OCI-LY7 (cell line): ENCODE measurements at regions not wholly inside any gene's neighbourhood (a gene's known extent, or its start where the extent isn't known, plus 50 kb on each side); places are given as distances from the start of the nearest gene placed in this dataset.

Experiments used
- BruUV-seq: library from RNA; stranded (reverse); fragments of 400-500 nt; replicated peaks from 2 replicates; lab custom pipeline; 2021; lab: Mats Ljungman, UMichigan
- CTCF ChIA-PET: fragments of 300-600 bp; sonication (Branson Sonifier 250); formaldehyde crosslinking; loops from one replicate; lab custom pipeline; 2022; ENCODE audit warnings: antibody characterized with exemption; ENCODE audit not compliant: unreplicated experiment; lab: Charles Lee
- POLR2A ChIA-PET: fragments of 300-600 bp; sonication (Branson Sonifier 250); formaldehyde crosslinking; loops from one replicate; lab custom pipeline; 2022; ENCODE audit warnings: antibody characterized with exemption; lab: Charles Lee
- DNase-seq: peaks from one replicate; pipeline ENCODE4 v3.0.0-alpha.2; 2015; ENCODE audit warnings: low spot score
- H2AFZ ChIP-seq: fragments of 200-600 bp; sonication (generic), shearing (Covaris generic); 2 replicates; pipeline ENCODE4 v1.6.1; 2014; ENCODE audit warnings: mild to moderate bottlenecking, antibody characterized with exemption, low read length, moderate library complexity
- H3K27ac ChIP-seq: fragments of 200-600 bp; sonication (generic); 2 replicates; pipeline ENCODE4 v1.5.1; 2014; ENCODE audit warnings: mixed run types, low read depth, mild to moderate bottlenecking, moderate library complexity, low read length, inconsistent platforms; ENCODE audit not compliant: poor library complexity, severe bottlenecking
- H3K36me3 ChIP-seq: fragments of 200-600 bp; sonication (generic); 2 replicates; pipeline ENCODE4 v1.6.1; 2014; ENCODE audit warnings: mild to moderate bottlenecking, antibody characterized with exemption, low read length, moderate library complexity, mixed read lengths; ENCODE audit not compliant: insufficient read depth
- H3K4me1 ChIP-seq: fragments of 200-600 bp; sonication (generic); 2 replicates; pipeline ENCODE4 v1.5.1; 2014; ENCODE audit warnings: mild to moderate bottlenecking, low read length; ENCODE audit not compliant: insufficient read depth, poor library complexity, severe bottlenecking
- H3K4me2 ChIP-seq: fragments of 200-600 bp; sonication (generic); 2 replicates; pipeline ENCODE4 v1.6.1; 2014; ENCODE audit warnings: mild to moderate bottlenecking, low read length
- H3K4me3 ChIP-seq: fragments of 200-600 bp; sonication (generic); 2 replicates; pipeline ENCODE4 v1.5.1; 2014; ENCODE audit warnings: mild to moderate bottlenecking, low read depth, low read length; ENCODE audit not compliant: poor library complexity, severe bottlenecking
- H3K79me2 ChIP-seq: fragments of 200-600 bp; sonication (generic); 2 replicates; pipeline ENCODE4 v1.6.1; 2016; ENCODE audit warnings: low read depth, mild to moderate bottlenecking, low read length, moderate library complexity, mixed read lengths; ENCODE audit not compliant: insufficient read depth
- H3K9me2 ChIP-seq: fragments of 200-600 bp; sonication (generic); 2 replicates; pipeline ENCODE4 v1.6.1; 2016; ENCODE audit warnings: mild to moderate bottlenecking, low read length, mixed read lengths; ENCODE audit not compliant: insufficient read depth
- H3K9me3 ChIP-seq: fragments of 200-600 bp; sonication (generic); 2 replicates; pipeline ENCODE4 v1.6.1; 2014; ENCODE audit warnings: mild to moderate bottlenecking, mixed run types, low read length, mixed read lengths
- H4K20me1 ChIP-seq: fragments of 200-600 bp; sonication (generic); 2 replicates; pipeline ENCODE4 v1.6.1; 2014; ENCODE audit warnings: mild to moderate bottlenecking, antibody characterized with exemption, low read length, moderate library complexity, mixed read lengths; ENCODE audit not compliant: insufficient read depth
- CTCF ChIP-seq: fragments of 200-600 bp; sonication (generic); conservative IDR thresholded peaks from 2 replicates; pipeline ENCODE4 v1.5.1; 2014; ENCODE audit warnings: mild to moderate bottlenecking, antibody characterized with exemption, low read length, moderate library complexity, mixed read lengths
- EZH2phosphoT487 ChIP-seq: fragments of 200-600 bp; sonication (generic); IDR thresholded peaks from 2 replicates; pipeline ENCODE4 v1.6.1; 2018; ENCODE audit warnings: low read depth, borderline replicate concordance, mild to moderate bottlenecking, mixed run types, antibody characterized with exemption, low read length, moderate library complexity, mixed read lengths
- intact Hi-C: fragments of 100-400 bp; cut with micrococcal nuclease; formaldehyde crosslinking; loops from one replicate; pipeline ENCODE4 v1.10.0; 2022; ENCODE audit not compliant: unreplicated experiment

- intact Hi-C loops: no loop called here
- no peak for DNase-seq
- H3K9me3 ChIP-seq: no peaks in the 10 kb centered on the region
- H3K4me2 ChIP-seq: no peak overlapping the region
- H4K20me1 ChIP-seq: no peaks in the 10 kb centered on the region
- H2AFZ ChIP-seq: no peak overlapping the region
- ChIA-PET CTCF (no interaction called here), POLR2A (no interaction called here)
- no peaks in the 10 kb centered on the region for H3K36me3 ChIP-seq
- no peak overlapping the region for H3K4me3 ChIP-seq
- no peaks in the 10 kb centered on the region for H3K4me1 ChIP-seq
- H3K9me2 ChIP-seq: no peaks in the 10 kb centered on the region
- no TSS peak for BruUV-seq
- H3K79me2 ChIP-seq: no peaks in the 10 kb centered on the region
- no peak overlapping the region for H3K27ac ChIP-seq
- TF ChIP-seq EZH2phosphoT487: no peak
- TF ChIP-seq CTCF: no peak
Observed at GRCh38 chr1:112196731-112197130, 199.3 kb upstream of the CTTNBP2NL start.

- Histone ChIP-seq H2AFZ (no peak overlapping the region), H3K4me1 (no peaks in the 10 kb centered on the region), H4K20me1 (no peaks in the 10 kb centered on the region), H3K36me3 (no peaks in the 10 kb centered on the region), H3K27ac (no peak overlapping the region), H3K9me2 (no peaks in the 10 kb centered on the region), H3K4me2 (no peak overlapping the region), H3K79me2 (no peaks in the 10 kb centered on the region), H3K4me3 (no peak overlapping the region), H3K9me3 (no peaks in the 10 kb centered on the region)
- POLR2A ChIA-PET: interaction anchor here (1.5 kb wide), 1 partner anchor 11 kb away, joined by 3 read pairs; no protein-coding TSS in a partner anchor
- CTCF ChIA-PET: no interaction called here
- intact Hi-C loops: no loop called here
- no peak for DNase-seq
- TF ChIP-seq EZH2phosphoT487 (no peak), CTCF (no peak)
- no TSS peak for BruUV-seq
Observed at GRCh38 chr1:112209493-112209892, 186.5 kb upstream of the CTTNBP2NL start.

GRCh38 chr1:112219267-112219666, 176.7 kb upstream of the CTTNBP2NL start:
- TF ChIP-seq CTCF (no peak), EZH2phosphoT487 (no peak)
- intact Hi-C loops: no loop called here
- Histone ChIP-seq H3K4me2 (no peak overlapping the region), H3K27ac (no peak overlapping the region), H3K9me3 (no peaks in the 10 kb centered on the region), H4K20me1 (no peaks in the 10 kb centered on the region), H2AFZ (no peak overlapping the region), H3K9me2 (no peaks in the 10 kb centered on the region), H3K79me2 (no peaks in the 10 kb centered on the region), H3K36me3 (no peaks in the 10 kb centered on the region), H3K4me1 (no peaks in the 10 kb centered on the region), H3K4me3 (no peak overlapping the region)
- DNase-seq: no peak
- BruUV-seq: no TSS peak
- ChIA-PET CTCF (no interaction called here), POLR2A (no interaction called here)
